Prostate gland (tissue), 2 donors: ENCODE measurements at regions not wholly inside any gene's neighbourhood (a gene's known extent, or its start where the extent isn't known, plus 50 kb on each side); places are given as distances from the start of the nearest gene placed in this dataset.

ENCODE experiments used
- CTCF ChIP-seq, 4 experiments: fragments of 200-600 bp in 2 of 4; fragments of 450-650 bp in 2 of 4; sonication (generic) in 2 of 4; IDR thresholded peaks; 1 replicate in 3 of 4; 2 replicates in 1 of 4; pipeline ENCODE4 v1.5.1; 2016 to 2019; ENCODE audit warnings: antibody characterized with exemption in 4 of 4, mild to moderate bottlenecking in 2 of 4, moderate library complexity in 2 of 4
- POLR2AphosphoS5 ChIP-seq: sonication (generic); formaldehyde crosslinking; IDR thresholded peaks from one replicate; pipeline ENCODE4 v1.6.1; 2017; ENCODE audit warnings: antibody characterized with exemption

GRCh38 chr16:20141956-20142355 is 68.3 kb upstream of the GPR139 start:
- TF ChIP-seq CTCF (IDR thresholded peaks at IDR 0.05) (no peak), POLR2AphosphoS5 (no peak)
